Activated T-helper 1 cell treated with anti-CD3 and anti-CD28 coated beads, Interleukin-2, amount 50 U/mL, for 16 hours (primary cell): ENCODE measurements at regions not wholly inside any gene's neighbourhood (a gene's known extent, or its start where the extent isn't known, plus 50 kb on each side); places are given as distances from the start of the nearest gene placed in this dataset.
"Not testable (repeated sequence)": the region's sequence is repeated elsewhere in the genome, so short reads cannot be mapped to it uniquely, and the experiment has no call there.

Experiments
- DNase-seq, 2 donors: peaks; one replicate each; pipeline ENCODE4 v3.0.0-alpha.2; 2020; ENCODE audit warnings: low read depth in 1 of 2, low spot score in 1 of 2

- DNase-seq, result not testable (repeated sequence)
These were observed 249.1 kb downstream of the GOLGA6L6 start for GRCh38 chr15:20292422-20293005.

GRCh38 chr15:20291616-20292015 is 250.0 kb downstream of the GOLGA6L6 start:
- not testable (repeated sequence) for DNase-seq

- DNase-seq, result not testable (repeated sequence)
These were observed 251.0 kb downstream of the GOLGA6L6 start for GRCh38 chr15:20290606-20291005.

- not testable (repeated sequence) for DNase-seq
These were observed 252.0 kb downstream of the GOLGA6L6 start for GRCh38 chr15:20289538-20290103.

GRCh38 chr15:20288800-20289537 is 252.6 kb downstream of the GOLGA6L6 start:
- not testable (repeated sequence) for DNase-seq

GRCh38 chr15:20286559-20286958 is 255.0 kb downstream of the GOLGA6L6 start:
- DNase-seq, result not testable (repeated sequence)

GRCh38 chr15:20285696-20286300 is 255.8 kb downstream of the GOLGA6L6 start:
- not testable (repeated sequence) for DNase-seq

- not testable (repeated sequence) for DNase-seq
These were observed 256.6 kb downstream of the GOLGA6L6 start for GRCh38 chr15:20284891-20285535.

- DNase-seq, result not testable (repeated sequence)
These were observed 257.9 kb downstream of the GOLGA6L6 start for GRCh38 chr15:20283651-20284050.

GRCh38 chr15:20282491-20282943 is 259.1 kb downstream of the GOLGA6L6 start:
- not testable (repeated sequence) for DNase-seq

- not testable (repeated sequence) for DNase-seq
These were observed 259.9 kb downstream of the GOLGA6L6 start for GRCh38 chr15:20281567-20282275.

- no peak for DNase-seq
These were observed 260.6 kb downstream of the GOLGA6L6 start for GRCh38 chr15:20280933-20281463.

GRCh38 chr15:20280141-20280932 is 261.3 kb downstream of the GOLGA6L6 start:
- DNase-seq, result not testable (repeated sequence)

- DNase-seq, result not testable (repeated sequence)
These were observed 262.5 kb downstream of the GOLGA6L6 start for GRCh38 chr15:20279056-20279455.

GRCh38 chr15:20278376-20278775 is 263.2 kb downstream of the GOLGA6L6 start:
- not testable (repeated sequence) for DNase-seq

- DNase-seq, result not testable (repeated sequence)
These were observed 264.1 kb downstream of the GOLGA6L6 start for GRCh38 chr15:20277451-20277850.

- DNase-seq, result not testable (repeated sequence)
These were observed 265.1 kb downstream of the GOLGA6L6 start for GRCh38 chr15:20276312-20277114.

GRCh38 chr15:20275373-20275967 is 266.1 kb downstream of the GOLGA6L6 start:
- DNase-seq, result not testable (repeated sequence)
